H9 (cell line): ENCODE measurements at regions not wholly inside any gene's neighbourhood (a gene's known extent, or its start where the extent isn't known, plus 50 kb on each side); places are given as distances from the start of the nearest gene placed in this dataset.
A peak's percentile ranks its signal among the peaks of the same experiment; 100 is the strongest.

ENCODE experiments used
- DNase-seq: peaks from one replicate; pipeline ENCODE4 v3.0.0-alpha.2; 2017
- H2AFZ ChIP-seq: one replicate; pipeline ENCODE4 v1.6.1; 2013; ENCODE audit warnings: mild to moderate bottlenecking, low read length, control low read depth, moderate library complexity
- H2AK5ac ChIP-seq: 2 replicates; pipeline ENCODE4 v1.6.1; 2013; ENCODE audit warnings: low read length, control low read depth, mixed read lengths; ENCODE audit not compliant: insufficient read length
- H2BK120ac ChIP-seq: one replicate; pipeline ENCODE4 v1.6.1; 2013; ENCODE audit warnings: low read depth, mild to moderate bottlenecking, low read length, control low read depth, inconsistent platforms; ENCODE audit not compliant: poor library complexity, severe bottlenecking
- H2BK12ac ChIP-seq: 2 replicates; pipeline ENCODE4 v1.6.1; 2013; ENCODE audit warnings: low read length, control low read depth, mixed read lengths, low read depth; ENCODE audit not compliant: insufficient read length
- H2BK15ac ChIP-seq: 2 replicates; pipeline ENCODE4 v1.6.1; 2013; ENCODE audit warnings: low read depth, low read length, control low read depth
- H2BK20ac ChIP-seq: one replicate; pipeline ENCODE4 v1.6.1; 2013; ENCODE audit warnings: low read depth, mild to moderate bottlenecking, low read length, control low read depth, inconsistent platforms; ENCODE audit not compliant: poor library complexity, severe bottlenecking
- H2BK5ac ChIP-seq: 2 replicates; pipeline ENCODE4 v1.6.1; 2013; ENCODE audit warnings: low read length, control low read depth, mixed read lengths; ENCODE audit not compliant: insufficient read length
- H3K14ac ChIP-seq: 2 replicates; pipeline ENCODE4 v1.6.1; 2013; ENCODE audit warnings: low read length, control low read depth; ENCODE audit not compliant: insufficient read depth
- H3K18ac ChIP-seq: 2 replicates; pipeline ENCODE4 v1.6.1; 2013; ENCODE audit warnings: low read depth, mild to moderate bottlenecking, mixed read lengths, low read length, control low read depth; ENCODE audit not compliant: insufficient read length
- H3K23ac ChIP-seq: 2 replicates; pipeline ENCODE4 v1.6.1; 2013; ENCODE audit warnings: low read length, control low read depth, mixed read lengths, low read depth; ENCODE audit not compliant: insufficient read length
- H3K23me2 ChIP-seq: 2 replicates; pipeline ENCODE4 v1.6.1; 2013; ENCODE audit warnings: low read depth, mild to moderate bottlenecking, mixed read lengths, low read length, control low read depth; ENCODE audit not compliant: insufficient read length, poor library complexity, severe bottlenecking
- H3K27ac ChIP-seq: 2 replicates; pipeline ENCODE4 v1.5.1; 2013; ENCODE audit warnings: low read length, control low read depth, mixed read lengths, low read depth; ENCODE audit not compliant: insufficient read length
- H3K27me3 ChIP-seq: 2 replicates; pipeline ENCODE4 v1.6.1; 2013; ENCODE audit warnings: low read length, control low read depth, inconsistent platforms; ENCODE audit not compliant: insufficient read depth
- H3K4ac ChIP-seq: 2 replicates; pipeline ENCODE4 v1.6.1; 2013; ENCODE audit warnings: low read depth, mild to moderate bottlenecking, control low read depth, inconsistent platforms, low read length, moderate library complexity
- H3K4me1 ChIP-seq: 2 replicates; pipeline ENCODE4 v1.6.1; 2013; ENCODE audit warnings: low read length, control low read depth, inconsistent platforms; ENCODE audit not compliant: insufficient read depth
- H3K4me2 ChIP-seq: 2 replicates; pipeline ENCODE4 v1.6.1; 2013; ENCODE audit warnings: low read length, control low read depth, mixed read lengths; ENCODE audit not compliant: insufficient read length, insufficient read depth
- H3K56ac ChIP-seq: 2 replicates; pipeline ENCODE4 v1.6.1; 2013; ENCODE audit warnings: low read depth, mild to moderate bottlenecking, mixed read lengths, low read length, control low read depth; ENCODE audit not compliant: insufficient read length
- H3K79me1 ChIP-seq: 2 replicates; pipeline ENCODE4 v1.6.1; 2013; ENCODE audit warnings: low read depth, mild to moderate bottlenecking, moderate library complexity, low read length, control low read depth, inconsistent platforms; ENCODE audit not compliant: insufficient read depth, poor library complexity, severe bottlenecking
- H3K79me2 ChIP-seq: 2 replicates; pipeline ENCODE4 v1.6.1; 2013; ENCODE audit warnings: low read length, control low read depth, inconsistent platforms; ENCODE audit not compliant: insufficient read depth
- H3K9ac ChIP-seq: 2 replicates; pipeline ENCODE4 v1.6.1; 2013; ENCODE audit warnings: low read length, control low read depth, mixed read lengths; ENCODE audit not compliant: insufficient read length; ENCODE audit errors: extremely low read depth
- H3K9me3 ChIP-seq: one replicate; pipeline ENCODE4 v1.6.1; 2013; ENCODE audit warnings: low read depth, low read length, inconsistent platforms; ENCODE audit not compliant: control insufficient read depth
- H3T11ph ChIP-seq: one replicate; pipeline ENCODE4 v1.6.1; 2013; ENCODE audit warnings: mild to moderate bottlenecking, low read length, control low read depth, inconsistent platforms
- H4K20me1 ChIP-seq: one replicate; pipeline ENCODE4 v1.6.1; 2013; ENCODE audit not compliant: control insufficient read depth, insufficient read length, insufficient read depth
- H4K5ac ChIP-seq: 2 replicates; pipeline ENCODE4 v1.6.1; 2013; ENCODE audit warnings: low read depth, mild to moderate bottlenecking, mixed read lengths, low read length, control low read depth; ENCODE audit not compliant: insufficient read length
- H4K8ac ChIP-seq: replicated peaks from 2 replicates; pipeline ENCODE4 v1.6.1; 2013; ENCODE audit warnings: low read length, control low read depth, mixed read lengths, low read depth; ENCODE audit not compliant: insufficient read length
- H4K91ac ChIP-seq: 2 replicates; pipeline ENCODE4 v1.6.1; 2013; ENCODE audit warnings: low read depth, mild to moderate bottlenecking, moderate library complexity, mixed read lengths, low read length, control low read depth; ENCODE audit not compliant: insufficient read length
- H3K27ac Mint-ChIP-seq, 3 experiments: 2 replicates in 2 of 3; 3 replicates in 1 of 3; pipeline ENCODE4 v1.8.0; 2020 to 2021; ENCODE audit warnings: mixed read lengths in 3 of 3, mild to moderate bottlenecking in 1 of 3, moderate library complexity in 1 of 3
- H3K27me3 Mint-ChIP-seq: 2 replicates; pipeline ENCODE4 v1.8.0; 2021; ENCODE audit warnings: low read depth, mild to moderate bottlenecking, moderate library complexity, mixed read lengths
- H3K36me3 Mint-ChIP-seq, 3 experiments: 2 replicates in 2 of 3; 3 replicates in 1 of 3; pipeline ENCODE4 v1.8.0; 2020 to 2021; ENCODE audit warnings: low read depth in 3 of 3, mixed read lengths in 3 of 3; ENCODE audit not compliant: insufficient read depth in 1 of 3
- H3K4me1 Mint-ChIP-seq, 2 experiments: 2 replicates each; pipeline ENCODE4 v1.8.0; 2020; ENCODE audit warnings: mixed read lengths in 2 of 2
- H3K4me3 Mint-ChIP-seq, 2 experiments: 2 replicates in 1 of 2; 3 replicates in 1 of 2; pipeline ENCODE4 v1.8.0; 2020 to 2021; ENCODE audit warnings: mild to moderate bottlenecking in 2 of 2, mixed read lengths in 2 of 2, moderate library complexity in 1 of 2
- H3K9me3 Mint-ChIP-seq, 2 experiments: 2 replicates in 1 of 2; 3 replicates in 1 of 2; pipeline ENCODE4 v1.8.0; 2020; ENCODE audit warnings: mild to moderate bottlenecking in 2 of 2, mixed read lengths in 2 of 2, moderate library complexity in 1 of 2
- WGBS: extraction: QIAGEN DNeasy Blood & Tissue Kit; methylation state at CpG from one replicate; pipeline ENCODE4 v1.1.7; 2013; ENCODE audit warnings: missing lambda C conversion rate, low lambda C conversion rate, mixed read lengths; ENCODE audit not compliant: insufficient read length; ENCODE audit errors: extremely low coverage; 5-methylcytosine and 5-hydroxymethylcytosine counted together
- TF ChIP-seq, protein P1 (sequence below): fragments of 200-600 bp; sonication (generic); conservative IDR thresholded peaks from 3 replicates; pipeline ENCODE4 v1.8.0; 2021; ENCODE audit warnings: antibody characterized with exemption, mild to moderate bottlenecking

- H3K4me2 ChIP-seq = peak overlapping the region; percentile 41
- no peak overlapping the region for H2BK20ac ChIP-seq
- no peak overlapping the region for H2AFZ ChIP-seq
- H3T11ph ChIP-seq = no peak overlapping the region
- H3K56ac ChIP-seq = no peak overlapping the region
- no CpG with 5 or more reads among the region's 36 CpGs for WGBS
- peak overlapping the region; percentile 18 for H3K18ac ChIP-seq
- TF ChIP-seq, protein P1, sequence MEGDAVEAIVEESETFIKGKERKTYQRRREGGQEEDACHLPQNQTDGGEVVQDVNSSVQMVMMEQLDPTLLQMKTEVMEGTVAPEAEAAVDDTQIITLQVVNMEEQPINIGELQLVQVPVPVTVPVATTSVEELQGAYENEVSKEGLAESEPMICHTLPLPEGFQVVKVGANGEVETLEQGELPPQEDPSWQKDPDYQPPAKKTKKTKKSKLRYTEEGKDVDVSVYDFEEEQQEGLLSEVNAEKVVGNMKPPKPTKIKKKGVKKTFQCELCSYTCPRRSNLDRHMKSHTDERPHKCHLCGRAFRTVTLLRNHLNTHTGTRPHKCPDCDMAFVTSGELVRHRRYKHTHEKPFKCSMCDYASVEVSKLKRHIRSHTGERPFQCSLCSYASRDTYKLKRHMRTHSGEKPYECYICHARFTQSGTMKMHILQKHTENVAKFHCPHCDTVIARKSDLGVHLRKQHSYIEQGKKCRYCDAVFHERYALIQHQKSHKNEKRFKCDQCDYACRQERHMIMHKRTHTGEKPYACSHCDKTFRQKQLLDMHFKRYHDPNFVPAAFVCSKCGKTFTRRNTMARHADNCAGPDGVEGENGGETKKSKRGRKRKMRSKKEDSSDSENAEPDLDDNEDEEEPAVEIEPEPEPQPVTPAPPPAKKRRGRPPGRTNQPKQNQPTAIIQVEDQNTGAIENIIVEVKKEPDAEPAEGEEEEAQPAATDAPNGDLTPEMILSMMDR = no peak; the same call in 2 of the 3 replicates
- no peaks in the 10 kb centered on the region for H3K27me3 ChIP-seq
- peak overlapping the region; percentile 96 to 98 (median 96) for H3K27ac Mint-ChIP-seq
- H4K5ac ChIP-seq = no peak overlapping the region
- H3K27ac ChIP-seq = peak overlapping the region; percentile 12
- no peak overlapping the region for H3K23ac ChIP-seq
- peaks cover 0 to 3% (median 0%) of the 10 kb centered on the region in 3 experiments; a peak in 1 of 7 replicates for H3K36me3 Mint-ChIP-seq
- H3K14ac ChIP-seq = peak overlapping the region; percentile 51; the same call in 1 of the 2 replicates
- peak; percentile 94 for DNase-seq
- H2BK5ac ChIP-seq = no peak overlapping the region
- H3K4me1 ChIP-seq = peaks cover 11% of the 10 kb centered on the region
- no peak overlapping the region for H3K4ac ChIP-seq
- H3K23me2 ChIP-seq = peaks cover 4% of the 10 kb centered on the region
- no peak overlapping the region for H4K8ac ChIP-seq
- H3K9me3 ChIP-seq = no peaks in the 10 kb centered on the region
- H3K9ac ChIP-seq = no peak overlapping the region
- no peaks in the 10 kb centered on the region for H3K9me3 Mint-ChIP-seq
- no peaks in the 10 kb centered on the region for H3K79me2 ChIP-seq
- H4K91ac ChIP-seq = no peak overlapping the region
- no peak overlapping the region for H2BK15ac ChIP-seq
- H3K79me1 ChIP-seq = no peaks in the 10 kb centered on the region
- H2BK12ac ChIP-seq = no peak overlapping the region
- peaks cover 50 to 56% of the 10 kb centered on the region in 2 experiments for H3K4me1 Mint-ChIP-seq
- no peaks in the 10 kb centered on the region for H4K20me1 ChIP-seq
- no peaks in the 10 kb centered on the region for H3K27me3 Mint-ChIP-seq
- no peak overlapping the region for H2AK5ac ChIP-seq
- H2BK120ac ChIP-seq = no peak overlapping the region
- peak overlapping the region; percentile 57 to 74 for H3K4me3 Mint-ChIP-seq
Measured at GRCh38 chr6:37102299-37103168, 67.4 kb upstream of the PIM1 start.
